HEK293 (cell line): ENCODE measurements at regions not wholly inside any gene's neighbourhood (a gene's known extent, or its start where the extent isn't known, plus 50 kb on each side); places are given as distances from the start of the nearest gene placed in this dataset.

ENCODE experiments used
- CTCF ChIP-seq: fragments of 450-650 bp; formaldehyde crosslinking; IDR thresholded peaks from 2 replicates; pipeline ENCODE4 v1.5.1; 2016; ENCODE audit warnings: missing biosample characterization, missing genetic modification characterization
- KLF1 ChIP-seq: fragments of 450-650 bp; formaldehyde crosslinking; IDR thresholded peaks from 2 replicates; pipeline ENCODE4 v1.5.1; 2016; ENCODE audit warnings: missing biosample characterization, missing genetic modification characterization
- REST ChIP-seq: fragments of 450-650 bp; formaldehyde crosslinking; IDR thresholded peaks from 2 replicates; pipeline ENCODE4 v1.5.1; 2016; ENCODE audit warnings: missing biosample characterization, missing genetic modification characterization
- SETDB1 ChIP-seq: IDR thresholded peaks from one replicate; pipeline ENCODE4 v1.6.1; 2017; ENCODE audit warnings: mild to moderate bottlenecking, low read length, moderate library complexity, mixed read lengths; ENCODE audit not compliant: insufficient read length
- ZNF571 ChIP-seq: fragments of 450-650 bp; formaldehyde crosslinking; IDR thresholded peaks from 2 replicates; pipeline ENCODE4 v1.5.0; 2017; ENCODE audit warnings: missing biosample characterization, missing genetic modification characterization
- TF ChIP-seq, protein P1 (sequence below): IDR thresholded peaks from 2 replicates; pipeline ENCODE4 v1.6.1; 2011; ENCODE audit warnings: mild to moderate bottlenecking, low read depth, low read length, borderline replicate concordance

GRCh38 chr11:23755769-23756168, 741.1 kb upstream of the LUZP2 start:
- TF ChIP-seq CTCF (tag by site-specific recombination): no peak
- no peak for TF ChIP-seq SETDB1
- no peak for TF ChIP-seq ZNF571
- TF ChIP-seq KLF1 (tag by site-specific recombination): no peak
- no peak for TF ChIP-seq REST (tag by site-specific recombination)
- TF ChIP-seq, protein P1, sequence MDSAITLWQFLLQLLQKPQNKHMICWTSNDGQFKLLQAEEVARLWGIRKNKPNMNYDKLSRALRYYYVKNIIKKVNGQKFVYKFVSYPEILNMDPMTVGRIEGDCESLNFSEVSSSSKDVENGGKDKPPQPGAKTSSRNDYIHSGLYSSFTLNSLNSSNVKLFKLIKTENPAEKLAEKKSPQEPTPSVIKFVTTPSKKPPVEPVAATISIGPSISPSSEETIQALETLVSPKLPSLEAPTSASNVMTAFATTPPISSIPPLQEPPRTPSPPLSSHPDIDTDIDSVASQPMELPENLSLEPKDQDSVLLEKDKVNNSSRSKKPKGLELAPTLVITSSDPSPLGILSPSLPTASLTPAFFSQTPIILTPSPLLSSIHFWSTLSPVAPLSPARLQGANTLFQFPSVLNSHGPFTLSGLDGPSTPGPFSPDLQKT: no peak
